GM15510 (cell line): ENCODE measurements at regions not wholly inside any gene's neighbourhood (a gene's known extent, or its start where the extent isn't known, plus 50 kb on each side); places are given as distances from the start of the nearest gene placed in this dataset.

Experiments used
- POLR2A ChIP-seq: IDR thresholded peaks from 3 replicates; pipeline ENCODE4 v1.6.1; 2011; ENCODE audit warnings: borderline replicate concordance; ENCODE audit not compliant: insufficient read length; ENCODE audit errors: extremely low read depth

- no peak for TF ChIP-seq POLR2A
Observed at GRCh38 chr15:62569460-62570404, 404.6 kb upstream of the C2CD4B start.

GRCh38 chr15:62570405-62570783 is 405.3 kb upstream of the C2CD4B start:
- no peak for TF ChIP-seq POLR2A

- TF ChIP-seq POLR2A = no peak
Observed at GRCh38 chr15:62571072-62571471, 406.0 kb upstream of the C2CD4B start.

- TF ChIP-seq POLR2A = no peak
Observed at GRCh38 chr15:62572797-62573196, 407.7 kb upstream of the C2CD4B start.

- no peak for TF ChIP-seq POLR2A
Observed at GRCh38 chr15:62573876-62574275, 408.8 kb upstream of the C2CD4B start.

GRCh38 chr15:62578546-62578945 is 413.5 kb upstream of the C2CD4B start:
- no peak for TF ChIP-seq POLR2A

GRCh38 chr15:62578960-62579359 is 413.9 kb upstream of the C2CD4B start:
- no peak for TF ChIP-seq POLR2A

- no peak for TF ChIP-seq POLR2A
Observed at GRCh38 chr15:62579842-62580241, 414.8 kb upstream of the C2CD4B start.

GRCh38 chr15:62582580-62582979 is 417.5 kb upstream of the C2CD4B start:
- TF ChIP-seq POLR2A = no peak

- no peak for TF ChIP-seq POLR2A
Observed at GRCh38 chr15:62584301-62585235, 419.5 kb upstream of the C2CD4B start.

- TF ChIP-seq POLR2A = no peak
Observed at GRCh38 chr15:62588938-62589670, 424.0 kb upstream of the C2CD4B start.

GRCh38 chr15:62591842-62592838 is 427.1 kb upstream of the C2CD4B start:
- no peak for TF ChIP-seq POLR2A

- no peak for TF ChIP-seq POLR2A
Observed at GRCh38 chr15:62592920-62593319, 427.8 kb upstream of the C2CD4B start.

GRCh38 chr15:62593681-62594399 is 428.8 kb upstream of the C2CD4B start:
- TF ChIP-seq POLR2A = no peak

- no peak for TF ChIP-seq POLR2A
Observed at GRCh38 chr15:62598217-62598616, 433.1 kb upstream of the C2CD4B start.
